GM21717 (cell line): ENCODE measurements at regions not wholly inside any gene's neighbourhood (a gene's known extent, or its start where the extent isn't known, plus 50 kb on each side); places are given as distances from the start of the nearest gene placed in this dataset.
"Not testable (repeated sequence)": the region's sequence is repeated elsewhere in the genome, so short reads cannot be mapped to it uniquely, and the experiment has no call there.

Experiments
- ATAC-seq: cut with Tn5 transposase; IDR thresholded peaks from one replicate; pipeline ENCODE4 v1.9.1; 2021; ENCODE audit warnings: mild to moderate bottlenecking, moderate library complexity; ENCODE audit not compliant: unreplicated experiment

- no peak for ATAC-seq
Observed at GRCh38 chr5:166561759-166562158, 1729.7 kb upstream of the WWC1 start.

GRCh38 chr5:166562246-166562645 is 1729.2 kb upstream of the WWC1 start:
- ATAC-seq = no peak

GRCh38 chr5:166566725-166567124 is 1724.7 kb upstream of the WWC1 start:
- no peak for ATAC-seq

GRCh38 chr5:166570865-166571264 is 1720.6 kb upstream of the WWC1 start:
- ATAC-seq = no peak

GRCh38 chr5:166571668-166572067 is 1719.8 kb upstream of the WWC1 start:
- no peak for ATAC-seq

- ATAC-seq = no peak
Observed at GRCh38 chr5:166576323-166576722, 1715.1 kb upstream of the WWC1 start.

GRCh38 chr5:166581826-166582225 is 1709.6 kb upstream of the WWC1 start:
- no peak for ATAC-seq

GRCh38 chr5:166582416-166582815 is 1709.0 kb upstream of the WWC1 start:
- ATAC-seq = no peak

GRCh38 chr5:166594567-166594966 is 1696.9 kb upstream of the WWC1 start:
- ATAC-seq = no peak

GRCh38 chr5:166595274-166595951 is 1696.0 kb upstream of the WWC1 start:
- no peak for ATAC-seq

- ATAC-seq = no peak
Observed at GRCh38 chr5:166596043-166596442, 1695.4 kb upstream of the WWC1 start.

GRCh38 chr5:166602271-166602670 is 1689.2 kb upstream of the WWC1 start:
- no peak for ATAC-seq

- ATAC-seq = no peak
Observed at GRCh38 chr5:166617507-166617906, 1673.9 kb upstream of the WWC1 start.

- no peak for ATAC-seq
Observed at GRCh38 chr5:166618526-166618925, 1672.9 kb upstream of the WWC1 start.

- ATAC-seq = no peak
Observed at GRCh38 chr5:166624573-166624972, 1666.9 kb upstream of the WWC1 start.

- no peak for ATAC-seq
Observed at GRCh38 chr5:166625210-166625865, 1666.1 kb upstream of the WWC1 start.

- no peak for ATAC-seq
Observed at GRCh38 chr5:166637295-166637694, 1654.2 kb upstream of the WWC1 start.

GRCh38 chr5:166639151-166639550 is 1652.3 kb upstream of the WWC1 start:
- no peak for ATAC-seq

- not testable (repeated sequence) for ATAC-seq
Observed at GRCh38 chr5:166640136-166640535, 1651.3 kb upstream of the WWC1 start.

GRCh38 chr5:166648736-166649135 is 1642.7 kb upstream of the WWC1 start:
- no peak for ATAC-seq

- no peak for ATAC-seq
Observed at GRCh38 chr5:166649676-166650075, 1641.8 kb upstream of the WWC1 start.

- ATAC-seq = no peak
Observed at GRCh38 chr5:166651234-166651633, 1640.2 kb upstream of the WWC1 start.

- no peak for ATAC-seq
Observed at GRCh38 chr5:166671811-166672210, 1619.6 kb upstream of the WWC1 start.
